ENCODE measurements at regions not wholly inside any gene's neighbourhood (a gene's known extent, or its start where the extent isn't known, plus 50 kb on each side); places are given as distances from the start of the nearest gene placed in this dataset.
"Not testable (repeated sequence)": the region's sequence is repeated elsewhere in the genome, so short reads cannot be mapped to it uniquely, and the experiment has no call there.

DNA sequence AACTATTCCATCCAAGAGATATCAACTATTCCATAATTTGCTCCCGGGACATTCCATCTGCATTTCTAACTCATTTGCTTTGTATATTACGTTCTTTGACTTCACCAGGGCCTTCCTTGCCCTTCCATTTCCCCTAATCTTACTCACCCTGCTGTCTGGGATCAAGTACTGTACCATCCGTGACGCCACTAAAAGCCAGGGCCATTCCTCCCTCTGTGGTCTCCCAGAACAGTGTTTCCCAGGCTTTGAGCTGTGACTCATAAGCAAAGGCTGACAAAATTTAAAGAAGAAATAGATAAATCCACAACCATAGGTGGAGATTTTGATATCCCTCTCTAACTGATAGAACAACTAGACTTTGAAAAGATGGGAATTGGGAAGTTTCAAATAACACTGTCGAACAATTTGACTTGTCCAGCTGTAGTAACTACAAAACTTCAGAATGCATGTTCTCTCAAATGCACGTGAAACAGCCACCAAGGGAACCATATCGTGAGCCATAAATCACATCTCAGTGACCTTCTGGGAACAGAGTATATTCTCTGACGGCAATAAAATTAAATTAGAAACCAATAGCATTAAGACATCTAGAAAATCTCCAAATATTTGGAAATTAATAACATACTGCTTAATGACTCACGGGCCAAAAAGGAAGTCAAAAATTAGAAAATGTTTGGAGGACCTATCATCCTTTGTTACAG, 501.0 kb downstream of the SETD4 start:
- TF ChIP-seq, protein P1, sequence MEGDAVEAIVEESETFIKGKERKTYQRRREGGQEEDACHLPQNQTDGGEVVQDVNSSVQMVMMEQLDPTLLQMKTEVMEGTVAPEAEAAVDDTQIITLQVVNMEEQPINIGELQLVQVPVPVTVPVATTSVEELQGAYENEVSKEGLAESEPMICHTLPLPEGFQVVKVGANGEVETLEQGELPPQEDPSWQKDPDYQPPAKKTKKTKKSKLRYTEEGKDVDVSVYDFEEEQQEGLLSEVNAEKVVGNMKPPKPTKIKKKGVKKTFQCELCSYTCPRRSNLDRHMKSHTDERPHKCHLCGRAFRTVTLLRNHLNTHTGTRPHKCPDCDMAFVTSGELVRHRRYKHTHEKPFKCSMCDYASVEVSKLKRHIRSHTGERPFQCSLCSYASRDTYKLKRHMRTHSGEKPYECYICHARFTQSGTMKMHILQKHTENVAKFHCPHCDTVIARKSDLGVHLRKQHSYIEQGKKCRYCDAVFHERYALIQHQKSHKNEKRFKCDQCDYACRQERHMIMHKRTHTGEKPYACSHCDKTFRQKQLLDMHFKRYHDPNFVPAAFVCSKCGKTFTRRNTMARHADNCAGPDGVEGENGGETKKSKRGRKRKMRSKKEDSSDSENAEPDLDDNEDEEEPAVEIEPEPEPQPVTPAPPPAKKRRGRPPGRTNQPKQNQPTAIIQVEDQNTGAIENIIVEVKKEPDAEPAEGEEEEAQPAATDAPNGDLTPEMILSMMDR (IDR thresholded peaks at IDR 0.05) = no peak
- no peak for TF ChIP-seq POLR2A (IDR thresholded peaks at IDR 0.05)
- WGBS, 2 donors = 59 to 64% methylated on average over 9 of the region's 9 CpGs
- no peak for DNase-seq (ENCODE audit: low spot score in 2 of 2)
- no peak overlapping the region for H3K4me3 ChIP-seq (ENCODE audit: low read depth, poor library complexity, severe bottlenecking)
- intact Hi-C loops (cut with DNase I; ENCODE audit: low total_unique reads) = no loop called here

DNA sequence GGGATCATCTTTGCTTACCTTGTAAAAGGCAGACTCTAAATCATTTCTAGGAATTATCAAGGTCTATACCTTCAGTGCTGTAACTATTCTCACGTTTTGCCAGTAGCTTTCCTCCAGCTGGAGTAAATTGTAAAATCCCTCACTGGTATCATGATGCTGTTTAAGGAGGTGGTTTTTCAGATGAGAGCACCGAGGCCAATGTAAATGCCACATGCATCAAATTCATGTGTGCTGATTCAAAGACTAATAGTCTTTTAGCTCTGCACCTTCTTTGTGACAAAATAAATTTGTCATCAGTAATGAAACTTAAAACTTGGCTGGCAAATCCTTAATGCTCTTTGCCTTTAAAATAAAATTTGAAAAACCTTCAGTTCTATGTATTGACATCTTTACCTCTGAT, 503.8 kb downstream of the SETD4 start:
- H3K4me3 ChIP-seq (ENCODE audit: low read depth, poor library complexity, severe bottlenecking) = no peak overlapping the region
- intact Hi-C loops (cut with DNase I; ENCODE audit: low total_unique reads) = no loop called here
- no peak for DNase-seq (ENCODE audit: low spot score in 2 of 2)
- 61 to 73% methylated on average over 2 of the region's 2 CpGs for whole genome bisulfite sequencing, 2 donors
- no peak for TF ChIP-seq POLR2A (IDR thresholded peaks at IDR 0.05)
- TF ChIP-seq, protein P1 (IDR thresholded peaks at IDR 0.05) = no peak

DNA sequence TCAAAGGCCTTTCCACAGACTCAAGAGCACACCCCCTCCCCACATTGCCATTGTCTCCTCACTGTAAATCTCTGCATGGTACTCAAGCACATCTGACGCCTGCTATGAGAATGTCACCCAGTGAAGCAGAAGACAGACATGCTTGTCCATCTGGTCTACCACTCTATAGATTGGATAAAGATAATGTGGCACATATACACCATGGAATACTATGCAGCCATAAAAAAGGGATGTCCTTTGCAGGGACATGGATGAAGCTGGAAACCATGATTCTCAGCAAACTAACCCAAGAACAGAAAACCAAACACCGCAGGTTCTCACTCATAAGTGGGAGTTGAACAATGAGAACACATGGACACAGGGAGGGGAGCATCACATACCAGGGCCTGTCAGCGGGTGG, 503.4 kb upstream of the RUNX1 start:
- 93 to 94% methylated on average over 3 of the region's 3 CpGs for WGBS, 2 donors
- intact Hi-C loops (cut with DNase I; ENCODE audit: low total_unique reads); H3K4me3 ChIP-seq (ENCODE audit: low read depth, poor library complexity, severe bottlenecking); DNase-seq (ENCODE audit: low spot score in 2 of 2): not testable (repeated sequence)

DNA sequence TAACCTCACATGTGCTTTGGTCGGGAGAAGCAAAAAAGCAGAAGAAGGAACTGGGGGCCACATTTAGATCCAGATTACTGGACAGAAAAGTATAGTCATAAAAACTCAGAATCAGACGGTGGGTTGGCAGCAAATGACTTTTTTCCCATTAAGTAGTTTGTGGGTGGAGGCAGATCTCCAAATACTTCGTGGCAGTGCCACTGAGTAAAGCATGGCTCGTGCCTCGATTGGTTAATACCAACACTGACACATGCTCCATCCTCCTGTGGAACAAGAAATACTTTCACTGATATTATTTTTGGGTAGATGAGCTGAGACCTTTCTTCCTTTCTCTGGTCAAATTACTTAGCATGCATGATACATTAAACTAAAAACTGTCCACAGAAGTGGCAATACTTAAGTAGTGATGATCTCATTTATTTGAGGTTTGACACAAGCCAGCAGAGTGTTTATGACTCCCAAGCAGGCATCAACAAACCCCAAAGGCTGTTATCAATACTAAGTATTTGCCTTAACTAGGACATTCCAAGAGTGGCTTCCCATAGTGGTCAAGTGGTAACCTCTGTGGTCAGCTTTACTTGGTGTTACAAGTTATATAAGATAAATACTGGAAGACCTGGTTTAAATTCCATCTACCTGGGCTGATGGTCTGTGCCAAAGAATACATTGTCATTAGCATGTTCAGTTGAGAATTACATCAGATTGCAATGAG, 500.0 kb upstream of the RUNX1 start:
- WGBS, 2 donors = 66 to 71% methylated on average over 5 of the region's 5 CpGs
- no peak overlapping the region for H3K4me3 ChIP-seq (ENCODE audit: low read depth, poor library complexity, severe bottlenecking)
- TF ChIP-seq, protein P1 (IDR thresholded peaks at IDR 0.05) = no peak
- TF ChIP-seq POLR2A (IDR thresholded peaks at IDR 0.05) = no peak
- intact Hi-C loops (cut with DNase I; ENCODE audit: low total_unique reads) = no loop called here
- no peak for DNase-seq (ENCODE audit: low spot score in 2 of 2)

DNA sequence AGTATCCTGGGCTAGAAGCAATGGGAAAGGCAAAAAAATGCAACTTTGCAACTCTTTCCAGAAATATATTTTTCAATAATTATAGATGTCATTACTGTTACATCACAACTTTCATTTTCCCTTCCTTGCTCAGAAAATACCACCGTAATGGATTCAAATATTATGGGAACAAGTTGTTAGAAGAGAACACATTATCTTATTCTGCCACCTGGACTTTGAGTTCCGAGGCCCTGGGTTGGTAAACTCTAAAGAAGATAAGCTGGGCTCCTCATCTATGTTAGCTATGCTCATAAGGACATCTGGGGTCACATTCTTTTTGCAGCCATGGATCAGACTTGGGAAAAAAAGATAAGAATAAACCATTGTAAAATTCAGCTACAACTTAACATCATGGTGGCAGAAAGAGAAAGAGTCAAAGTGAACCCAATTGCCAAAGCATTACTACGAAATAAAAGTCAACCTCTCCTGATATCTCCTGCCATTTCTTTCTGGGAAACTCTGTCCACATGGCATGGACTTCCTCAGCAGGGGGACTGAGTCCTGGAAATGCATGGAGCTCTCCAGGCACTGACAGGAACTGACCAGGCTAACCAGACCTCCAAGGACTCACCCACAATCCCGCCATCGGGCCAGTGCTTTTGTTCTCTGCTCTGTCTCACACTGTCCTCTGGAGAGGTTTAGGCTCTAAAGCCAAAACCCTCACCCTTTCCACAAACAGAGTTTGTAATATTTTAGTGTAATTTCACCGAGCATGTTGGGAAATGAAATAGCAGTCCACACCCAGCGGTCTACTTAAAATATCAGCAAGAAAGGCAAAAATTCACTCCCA, 499.1 kb upstream of the RUNX1 start:
- no peak overlapping the region for H3K4me3 ChIP-seq (ENCODE audit: low read depth, poor library complexity, severe bottlenecking)
- TF ChIP-seq POLR2A (IDR thresholded peaks at IDR 0.05) = no peak
- TF ChIP-seq, protein P1 (IDR thresholded peaks at IDR 0.05) = no peak
- intact Hi-C loops (cut with DNase I; ENCODE audit: low total_unique reads) = no loop called here
- WGBS, 2 donors = 91 to 92% methylated on average over 7 of the region's 7 CpGs
- no peak for DNase-seq (ENCODE audit: low spot score in 2 of 2)

DNA sequence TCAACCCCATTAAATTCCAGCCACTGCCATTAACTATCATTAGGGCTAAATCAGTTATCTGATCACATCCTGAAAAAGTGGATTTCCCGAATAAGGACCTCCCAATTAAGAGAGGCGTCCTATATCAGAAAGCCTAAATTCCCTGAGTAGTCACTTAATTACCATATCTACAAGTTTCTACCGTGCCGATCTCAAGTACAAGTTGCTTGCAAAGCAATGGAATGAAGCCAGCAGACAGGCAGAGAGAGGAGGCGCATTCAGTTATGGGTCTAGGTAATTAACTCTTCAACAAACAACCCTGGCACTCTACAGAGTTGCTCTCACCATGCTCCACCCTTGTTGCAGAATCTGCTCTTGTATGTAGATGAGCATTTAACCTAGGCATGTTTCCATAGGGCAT, 494.6 kb upstream of the RUNX1 start:
- WGBS, 2 donors = 58% methylated on average over 5 of the region's 5 CpGs
- intact Hi-C loops (cut with DNase I; ENCODE audit: low total_unique reads) = no loop called here
- H3K4me3 ChIP-seq (ENCODE audit: low read depth, poor library complexity, severe bottlenecking) = no peak overlapping the region
- DNase-seq (ENCODE audit: low spot score in 2 of 2) = no peak
- TF ChIP-seq, protein P1 (IDR thresholded peaks at IDR 0.05) = no peak
